ENCODE measurements at regions not wholly inside any gene's neighbourhood (a gene's known extent, or its start where the extent isn't known, plus 50 kb on each side); places are given as distances from the start of the nearest gene placed in this dataset.
"Not testable (repeated sequence)": the region's sequence is repeated elsewhere in the genome, so short reads cannot be mapped to it uniquely, and the experiment has no call there.

DNA sequence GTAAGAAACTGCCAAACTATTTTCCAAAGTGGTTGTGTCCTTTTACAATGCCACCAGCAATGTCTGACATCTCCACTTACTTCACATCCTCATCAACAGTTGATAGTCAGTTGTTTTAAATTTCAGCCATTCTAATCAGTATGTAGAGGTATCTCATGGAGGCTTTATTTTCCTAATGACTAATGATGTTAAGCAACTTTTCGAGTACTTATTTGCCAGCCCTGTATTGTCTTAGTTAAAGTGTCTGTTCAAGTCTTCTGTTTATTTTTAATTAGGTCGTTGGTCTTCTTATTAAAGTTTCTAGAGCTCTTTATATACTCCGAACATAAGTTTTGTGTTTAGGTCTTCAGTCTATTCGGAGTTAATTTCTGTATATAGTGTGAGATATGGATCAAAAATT is 54.9 kb upstream of the NBPF12 start:
- H3K27ac ChIP-seq (ENCODE audit: low read length); H3K4me3 ChIP-seq (ENCODE audit: low read length); DNase-seq (ENCODE audit: low read depth, low spot score); H3K4me1 ChIP-seq (ENCODE audit: control insufficient read depth, insufficient read depth, low read length); H3K27me3 ChIP-seq (ENCODE audit: control insufficient read depth, insufficient read depth, low read length); H3K9me3 ChIP-seq (ENCODE audit: control insufficient read depth, insufficient read depth, low read length); H3K36me3 ChIP-seq (ENCODE audit: control insufficient read depth, insufficient read depth, low read length): not testable (repeated sequence)
- WGBS (ENCODE audit: insufficient coverage, insufficient read length): no CpG with 5 or more reads among the region's 4 CpGs

DNA sequence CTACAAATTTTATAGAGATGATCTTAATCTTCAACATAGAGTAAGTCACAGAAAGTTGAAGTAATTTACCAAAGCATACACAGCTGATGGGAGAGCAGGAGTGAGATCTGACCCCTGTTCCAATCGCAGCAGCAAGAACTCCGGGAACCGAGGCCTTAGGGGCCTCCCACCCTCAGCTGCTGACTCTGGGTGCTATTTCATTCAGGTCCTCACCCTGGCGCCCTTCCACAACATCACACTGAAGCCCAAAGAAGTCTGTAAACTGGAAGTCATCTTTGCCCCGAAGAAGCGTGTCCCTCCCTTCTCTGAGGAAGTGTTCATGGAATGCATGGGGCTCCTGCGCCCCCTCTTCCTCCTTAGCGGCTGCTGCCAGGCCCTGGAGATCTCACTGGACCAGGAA is 57.0 kb upstream of the NBPF12 start:
- not testable (repeated sequence) for DNase-seq (ENCODE audit: low read depth, low spot score); H3K9me3 ChIP-seq (ENCODE audit: control insufficient read depth, insufficient read depth, low read length); H3K4me3 ChIP-seq (ENCODE audit: low read length); H3K36me3 ChIP-seq (ENCODE audit: control insufficient read depth, insufficient read depth, low read length); H3K27me3 ChIP-seq (ENCODE audit: control insufficient read depth, insufficient read depth, low read length); H3K27ac ChIP-seq (ENCODE audit: low read length); H3K4me1 ChIP-seq (ENCODE audit: control insufficient read depth, insufficient read depth, low read length)
- no CpG with 5 or more reads among the region's 8 CpGs for WGBS (ENCODE audit: insufficient coverage, insufficient read length)

DNA sequence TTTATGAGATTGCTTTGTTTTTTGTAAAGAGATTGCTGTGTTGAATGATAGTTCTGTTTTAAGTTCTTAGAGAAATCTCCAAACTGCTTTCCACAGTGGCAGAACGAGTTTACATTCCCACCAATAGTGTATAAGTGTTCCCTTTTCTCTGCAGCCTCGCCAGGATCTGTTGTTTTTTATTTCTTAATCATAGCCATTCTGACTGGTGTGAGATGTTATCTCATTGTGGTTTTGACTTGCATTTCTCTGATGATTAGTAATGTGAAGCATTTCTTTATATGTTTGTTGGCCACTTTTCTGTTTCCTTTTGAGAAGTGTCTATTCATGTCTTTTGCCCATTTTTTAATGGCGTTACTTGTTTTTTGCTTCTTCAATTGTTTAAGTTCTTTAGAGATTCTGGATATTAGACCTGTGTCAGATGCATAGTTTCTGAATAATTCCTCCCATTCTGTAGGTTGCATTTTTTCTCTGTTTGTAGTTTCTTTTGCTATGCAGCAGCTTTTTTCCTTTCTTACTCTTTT is 74.3 kb upstream of the NBPF12 start:
- not testable (repeated sequence) for H3K27me3 ChIP-seq (ENCODE audit: control insufficient read depth, insufficient read depth, low read length); H3K27ac ChIP-seq (ENCODE audit: low read length); H3K36me3 ChIP-seq (ENCODE audit: control insufficient read depth, insufficient read depth, low read length); H3K4me3 ChIP-seq (ENCODE audit: low read length); H3K9me3 ChIP-seq (ENCODE audit: control insufficient read depth, insufficient read depth, low read length); DNase-seq (ENCODE audit: low read depth, low spot score); H3K4me1 ChIP-seq (ENCODE audit: control insufficient read depth, insufficient read depth, low read length)
- WGBS (ENCODE audit: insufficient coverage, insufficient read length): no CpG with 5 or more reads among the region's 3 CpGs

DNA sequence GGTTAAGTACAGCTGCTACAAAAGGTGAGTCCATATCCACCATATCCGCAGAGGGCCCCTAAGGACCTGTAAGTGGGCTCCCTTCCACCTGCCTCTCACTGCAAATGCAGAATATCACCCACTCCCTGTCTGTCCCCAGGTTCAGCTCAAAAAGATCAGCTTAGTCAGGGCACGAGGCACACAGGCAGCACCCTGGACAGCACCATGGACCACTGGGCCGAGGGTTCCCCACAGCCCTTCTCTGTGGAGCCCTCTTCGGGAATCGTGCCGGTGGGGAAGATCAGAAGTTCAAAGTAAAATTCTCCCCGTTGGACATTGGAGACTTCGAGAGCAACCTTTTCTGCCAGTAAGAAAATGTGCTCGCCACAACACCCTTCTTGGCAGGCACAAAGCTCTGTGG is 85.0 kb upstream of the NBPF12 start:
- H3K27ac ChIP-seq (ENCODE audit: low read length); H3K4me3 ChIP-seq (ENCODE audit: low read length); H3K36me3 ChIP-seq (ENCODE audit: control insufficient read depth, insufficient read depth, low read length); H3K27me3 ChIP-seq (ENCODE audit: control insufficient read depth, insufficient read depth, low read length); H3K9me3 ChIP-seq (ENCODE audit: control insufficient read depth, insufficient read depth, low read length); H3K4me1 ChIP-seq (ENCODE audit: control insufficient read depth, insufficient read depth, low read length); DNase-seq (ENCODE audit: low read depth, low spot score): not testable (repeated sequence)
- no CpG with 5 or more reads among the region's 9 CpGs for WGBS (ENCODE audit: insufficient coverage, insufficient read length)

DNA sequence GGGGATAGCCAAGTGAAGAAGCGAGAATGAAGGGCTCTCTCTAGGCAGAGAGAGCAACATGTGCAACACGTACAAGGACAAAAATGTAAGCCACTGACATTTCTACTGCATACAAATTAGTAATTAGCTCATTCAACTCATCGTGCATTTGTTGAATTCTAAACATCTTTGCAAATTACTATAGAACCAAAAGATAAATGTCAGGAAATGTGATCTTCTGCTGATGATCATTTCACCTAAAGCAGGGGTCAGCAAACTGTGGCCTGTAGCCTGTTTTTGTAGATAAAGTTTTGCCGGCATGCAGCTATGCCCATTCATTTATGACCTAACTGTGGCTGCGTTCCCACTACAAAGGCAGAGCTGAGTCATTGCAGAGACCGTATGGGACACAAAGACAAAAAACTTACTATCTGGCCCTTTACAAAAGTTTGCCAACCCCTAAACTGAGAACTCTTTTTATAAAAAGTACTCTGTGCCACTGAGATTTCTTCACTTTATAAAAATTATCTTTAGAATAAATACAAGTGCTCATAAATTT is 87.7 kb upstream of the NBPF12 start:
- no CpG with 5 or more reads among the region's 6 CpGs for WGBS (ENCODE audit: insufficient coverage, insufficient read length)
- H3K27ac ChIP-seq (ENCODE audit: low read length); H3K27me3 ChIP-seq (ENCODE audit: control insufficient read depth, insufficient read depth, low read length); H3K9me3 ChIP-seq (ENCODE audit: control insufficient read depth, insufficient read depth, low read length); H3K4me1 ChIP-seq (ENCODE audit: control insufficient read depth, insufficient read depth, low read length); H3K4me3 ChIP-seq (ENCODE audit: low read length); H3K36me3 ChIP-seq (ENCODE audit: control insufficient read depth, insufficient read depth, low read length); DNase-seq (ENCODE audit: low read depth, low spot score): not testable (repeated sequence)

DNA sequence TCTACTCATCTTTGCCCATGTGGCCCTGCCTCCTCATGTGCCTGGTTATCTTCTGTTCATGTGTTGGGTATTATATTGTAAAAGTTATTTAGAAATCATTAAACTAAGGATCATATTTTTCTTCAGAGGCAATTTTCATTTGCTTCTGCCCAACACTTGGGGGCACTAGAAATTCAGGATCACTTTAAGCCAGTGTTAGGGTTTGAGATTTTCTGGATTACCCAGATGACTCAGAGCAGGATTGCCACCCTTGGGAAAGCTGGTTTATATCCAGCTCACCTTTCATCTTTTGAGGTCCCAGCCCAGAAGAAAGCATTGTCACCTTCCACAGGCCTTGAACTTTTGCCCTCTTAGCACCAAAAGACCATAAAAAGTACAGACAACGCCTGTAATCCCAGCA is 99.4 kb upstream of the NBPF12 start:
- H3K27ac ChIP-seq (ENCODE audit: low read length); H3K36me3 ChIP-seq (ENCODE audit: control insufficient read depth, insufficient read depth, low read length); H3K27me3 ChIP-seq (ENCODE audit: control insufficient read depth, insufficient read depth, low read length); DNase-seq (ENCODE audit: low read depth, low spot score); H3K4me1 ChIP-seq (ENCODE audit: control insufficient read depth, insufficient read depth, low read length); H3K9me3 ChIP-seq (ENCODE audit: control insufficient read depth, insufficient read depth, low read length); H3K4me3 ChIP-seq (ENCODE audit: low read length): not testable (repeated sequence)
- no CpG with 5 or more reads among the region's 1 CpG for WGBS (ENCODE audit: insufficient coverage, insufficient read length)

DNA sequence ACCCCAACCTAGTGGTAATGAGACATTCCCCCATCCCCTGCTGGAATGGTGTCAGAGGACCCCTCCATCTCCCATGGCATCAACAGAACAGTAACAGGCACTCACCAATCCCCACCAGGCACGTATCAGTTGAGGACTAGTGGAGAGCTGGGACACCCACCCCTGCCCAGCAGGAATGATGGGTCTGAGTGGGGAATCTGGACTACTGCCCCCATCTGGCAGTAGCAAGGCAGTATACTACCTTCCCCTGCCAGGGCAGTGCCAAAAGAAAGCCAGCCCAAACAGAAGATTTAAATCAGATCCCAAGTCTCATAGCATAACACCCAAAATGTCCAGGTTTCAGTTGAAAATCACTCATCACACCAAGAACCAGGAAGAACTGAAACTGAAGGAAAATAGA is 111.2 kb upstream of the NBPF12 start:
- DNase-seq (ENCODE audit: low read depth, low spot score); H3K36me3 ChIP-seq (ENCODE audit: control insufficient read depth, insufficient read depth, low read length); H3K9me3 ChIP-seq (ENCODE audit: control insufficient read depth, insufficient read depth, low read length); H3K4me1 ChIP-seq (ENCODE audit: control insufficient read depth, insufficient read depth, low read length); H3K27ac ChIP-seq (ENCODE audit: low read length); H3K27me3 ChIP-seq (ENCODE audit: control insufficient read depth, insufficient read depth, low read length); H3K4me3 ChIP-seq (ENCODE audit: low read length): not testable (repeated sequence)
- no CpG with 5 or more reads among the region's 1 CpG for WGBS (ENCODE audit: insufficient coverage, insufficient read length)

DNA sequence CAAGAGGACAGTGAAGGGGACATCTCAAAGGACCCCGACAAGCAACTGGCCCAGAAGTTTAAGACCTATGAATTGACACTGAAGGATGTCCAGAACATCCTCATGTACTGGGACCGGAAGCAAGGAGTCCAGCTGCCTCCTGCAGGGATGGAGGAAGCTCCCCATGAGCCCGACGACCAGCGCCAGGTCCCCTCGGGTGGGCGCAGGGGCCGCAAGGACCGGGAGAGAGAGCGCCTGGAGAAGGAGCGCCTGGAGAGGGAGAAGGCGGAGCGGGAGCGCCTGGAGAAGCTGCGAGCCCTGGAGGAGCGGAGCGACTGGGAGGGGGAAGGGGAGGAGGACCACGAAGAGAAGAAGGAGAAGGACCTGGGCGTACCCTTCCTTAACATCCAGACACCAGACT is 143.9 kb upstream of the NBPF12 start:
- WGBS (ENCODE audit: insufficient coverage, insufficient read length): no CpG with 5 or more reads among the region's 19 CpGs

DNA sequence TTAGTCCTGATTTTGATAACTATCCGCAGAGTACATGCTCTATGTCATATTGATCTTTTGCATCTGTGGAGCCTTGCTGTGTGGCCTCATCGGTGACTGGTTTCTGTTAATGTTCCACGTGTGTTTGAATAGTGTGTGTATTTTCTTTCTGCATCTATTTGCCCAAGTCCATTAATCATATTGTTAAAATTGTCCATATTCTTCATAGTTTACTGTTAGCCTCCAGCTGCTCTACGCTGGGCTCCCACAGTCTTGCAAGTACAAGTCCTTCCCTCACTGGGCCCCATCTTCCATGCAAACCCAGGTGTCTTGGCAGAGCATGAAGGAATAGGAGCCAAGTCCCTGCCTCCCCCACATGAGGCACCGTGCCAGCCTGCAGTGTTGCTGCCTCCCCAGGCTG is 145.4 kb upstream of the NBPF12 start:
- H3K27me3 ChIP-seq (ENCODE audit: control insufficient read depth, insufficient read depth, low read length); H3K27ac ChIP-seq (ENCODE audit: low read length); H3K4me3 ChIP-seq (ENCODE audit: low read length); H3K9me3 ChIP-seq (ENCODE audit: control insufficient read depth, insufficient read depth, low read length); H3K36me3 ChIP-seq (ENCODE audit: control insufficient read depth, insufficient read depth, low read length); H3K4me1 ChIP-seq (ENCODE audit: control insufficient read depth, insufficient read depth, low read length); DNase-seq (ENCODE audit: low read depth, low spot score): not testable (repeated sequence)
- no CpG with 5 or more reads among the region's 5 CpGs for WGBS (ENCODE audit: insufficient coverage, insufficient read length)

More for the DNA sequence above, 143.9 kb upstream of the NBPF12 start:
- not testable (repeated sequence) for H3K36me3 ChIP-seq (ENCODE audit: control insufficient read depth, insufficient read depth, low read length); H3K27ac ChIP-seq (ENCODE audit: low read length); H3K4me3 ChIP-seq (ENCODE audit: low read length); H3K9me3 ChIP-seq (ENCODE audit: control insufficient read depth, insufficient read depth, low read length); H3K4me1 ChIP-seq (ENCODE audit: control insufficient read depth, insufficient read depth, low read length); H3K27me3 ChIP-seq (ENCODE audit: control insufficient read depth, insufficient read depth, low read length); DNase-seq (ENCODE audit: low read depth, low spot score)

DNA sequence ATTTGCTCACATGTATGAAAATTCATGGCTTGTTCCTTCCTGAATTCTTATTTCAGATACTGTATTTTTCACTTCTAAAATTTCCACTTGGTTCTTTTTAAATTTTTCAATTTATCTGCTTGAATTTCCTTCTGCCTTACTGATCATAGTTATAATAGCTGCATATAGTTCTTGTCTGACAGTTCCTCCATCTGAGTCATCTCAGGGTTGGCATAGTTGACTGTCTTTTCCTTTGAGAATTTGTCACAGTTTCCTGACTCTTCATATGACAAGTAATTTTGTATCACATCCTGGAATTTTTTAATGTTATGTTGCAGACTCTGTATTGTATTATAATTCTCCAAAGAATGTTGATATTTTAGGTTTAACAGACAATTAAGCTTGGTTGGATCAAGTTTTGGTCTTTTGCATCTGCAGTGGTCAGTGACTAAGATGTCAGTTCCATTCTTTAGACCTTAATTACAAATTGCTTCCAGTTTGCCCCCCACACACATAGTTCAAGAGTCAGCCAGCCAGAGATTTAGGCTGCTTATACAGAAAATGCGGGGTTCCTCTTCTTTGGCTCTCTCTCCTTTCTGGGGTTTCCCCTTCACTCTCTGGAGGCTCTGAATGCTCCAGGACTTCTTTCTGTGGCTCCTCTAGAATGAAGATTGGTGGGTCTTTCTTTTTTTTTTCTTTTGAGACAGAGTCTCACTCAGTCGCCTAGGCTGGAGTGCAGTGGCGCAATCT is 153.7 kb upstream of the NBPF12 start:
- WGBS (ENCODE audit: insufficient coverage, insufficient read length): no CpG with 5 or more reads among the region's 3 CpGs

DNA sequence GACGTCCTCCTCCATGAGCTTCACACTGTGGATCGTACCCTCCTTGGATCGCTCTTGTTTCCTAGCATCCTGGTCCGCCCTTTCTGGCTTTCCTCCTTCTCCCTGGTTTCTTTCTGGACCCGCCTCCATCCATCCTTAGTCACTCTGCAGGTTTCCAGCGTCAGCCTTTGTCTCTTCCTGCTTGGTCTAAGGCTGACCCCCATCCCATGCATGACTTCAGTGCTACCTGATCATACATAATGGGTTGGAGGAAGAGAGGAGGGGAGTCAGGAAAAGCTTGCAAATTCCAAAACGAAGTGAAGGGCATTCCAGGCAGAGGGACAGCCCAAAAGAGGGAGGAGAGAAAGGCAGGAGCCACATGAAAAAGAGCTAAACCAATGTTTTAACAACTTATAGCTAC is 156.9 kb upstream of the NBPF12 start:
- H3K27ac ChIP-seq (ENCODE audit: low read length); H3K4me3 ChIP-seq (ENCODE audit: low read length); H3K9me3 ChIP-seq (ENCODE audit: control insufficient read depth, insufficient read depth, low read length); H3K4me1 ChIP-seq (ENCODE audit: control insufficient read depth, insufficient read depth, low read length); DNase-seq (ENCODE audit: low read depth, low spot score); H3K36me3 ChIP-seq (ENCODE audit: control insufficient read depth, insufficient read depth, low read length); H3K27me3 ChIP-seq (ENCODE audit: control insufficient read depth, insufficient read depth, low read length): not testable (repeated sequence)
- WGBS (ENCODE audit: insufficient coverage, insufficient read length): no CpG with 5 or more reads among the region's 7 CpGs

More for the DNA sequence above, 153.7 kb upstream of the NBPF12 start:
- not testable (repeated sequence) for H3K27ac ChIP-seq (ENCODE audit: low read length); H3K27me3 ChIP-seq (ENCODE audit: control insufficient read depth, insufficient read depth, low read length); H3K4me1 ChIP-seq (ENCODE audit: control insufficient read depth, insufficient read depth, low read length); H3K9me3 ChIP-seq (ENCODE audit: control insufficient read depth, insufficient read depth, low read length); H3K4me3 ChIP-seq (ENCODE audit: low read length); H3K36me3 ChIP-seq (ENCODE audit: control insufficient read depth, insufficient read depth, low read length); DNase-seq (ENCODE audit: low read depth, low spot score)
